HCT116 (cell line): ENCODE measurements at regions not wholly inside any gene's neighbourhood (a gene's known extent, or its start where the extent isn't known, plus 50 kb on each side); places are given as distances from the start of the nearest gene placed in this dataset.

Source experiments
- ATAC-seq: fragments of 200-7000 bp; cut with Tn5 transposase; 2 replicates; pipeline ENCODE4 v1.9.1; 2020; ENCODE audit warnings: mild to moderate bottlenecking, moderate library complexity
- BruUV-seq: library from RNA; stranded (reverse); fragments of 400-500 nt; replicated peaks from 2 replicates; lab custom pipeline; 2021; lab: Mats Ljungman, UMichigan
- CTCF ChIA-PET: fragments of 300-600 bp; sonication (Branson Sonifier 250); formaldehyde crosslinking; loops from one replicate; lab custom pipeline; 2021; ENCODE audit warnings: antibody characterized with exemption; lab: Charles Lee
- POLR2A ChIA-PET: fragments of 300-600, 350-600 bp; sonication (Branson Sonifier 250); formaldehyde crosslinking; loops from one replicate; lab custom pipeline; 2021; ENCODE audit warnings: antibody characterized with exemption; lab: Charles Lee
- RAD21 ChIA-PET, 2 experiments: fragments of 300-600 bp; sonication (Branson Sonifier 250); formaldehyde crosslinking; loops; one replicate each; lab custom pipeline; 2023; ENCODE audit warnings: low total read pairs in 2 of 2; ENCODE audit not compliant: uncharacterized antibody in 2 of 2, unreplicated experiment in 2 of 2, low non-redundant PET in 1 of 2; lab: Charles Lee
- DNase-seq: peaks from one replicate; pipeline ENCODE4 v3.0.0-alpha.2; 2010; ENCODE audit warnings: low read depth, low spot score
- H2AFZ ChIP-seq: fragments of 200-600 bp; shearing (Covaris generic), sonication (generic); 2 replicates; pipeline ENCODE4 v1.6.1; 2017; ENCODE audit warnings: low read depth, mixed run types, mixed read lengths, antibody characterized with exemption, low read length; ENCODE audit not compliant: poor library complexity, severe bottlenecking
- H3K27ac ChIP-seq: 2 replicates; pipeline ENCODE4 v1.5.1; 2012; ENCODE audit warnings: low read depth, low read length
- H3K27me3 ChIP-seq: fragments of 200-600 bp; sonication (generic); 2 replicates; pipeline ENCODE4 v1.6.1; 2016; ENCODE audit warnings: mixed run types, low read length, mixed read lengths; ENCODE audit not compliant: insufficient read depth
- H3K36me3 ChIP-seq, 2 experiments: fragments of 200-500 bp in 1 of 2; fragments of 200-600 bp in 1 of 2; sonication (Bioruptor generic) in 1 of 2; sonication (generic) in 1 of 2; 2 replicates each; pipeline versions ENCODE4 v1.5.1 to v1.6.1; 2014 to 2016; ENCODE audit warnings: low read length in 2 of 2, inconsistent platforms in 1 of 2, mixed read lengths in 1 of 2, mixed run types in 1 of 2; ENCODE audit not compliant: insufficient read depth in 2 of 2, control insufficient read depth in 1 of 2
- H3K4me1 ChIP-seq, 2 experiments: fragments of 200-600 bp in 1 of 2; sonication (generic) in 1 of 2; 2 replicates each; pipeline versions ENCODE4 v1.5.1 to v1.6.1; 2012 to 2017; ENCODE audit warnings: low read length in 2 of 2, inconsistent platforms in 1 of 2, mild to moderate bottlenecking in 1 of 2, mixed read lengths in 1 of 2, mixed run types in 1 of 2, moderate library complexity in 1 of 2; ENCODE audit not compliant: insufficient read depth in 2 of 2, control insufficient read depth in 1 of 2
- H3K4me2 ChIP-seq: fragments of 200-600 bp; sonication (generic); 2 replicates; pipeline ENCODE4 v1.6.1; 2017; ENCODE audit warnings: mixed run types, low read length, mixed read lengths
- H3K4me3 ChIP-seq, 2 experiments: fragments of 200-600 bp in 1 of 2; sonication (generic) in 1 of 2; replicated peaks in 1 of 2; 2 replicates each; pipeline ENCODE4 v1.5.1; 2011 to 2016; ENCODE audit warnings: low read length in 2 of 2, control low read depth in 1 of 2, low read depth in 1 of 2, mild to moderate bottlenecking in 1 of 2, mixed read lengths in 1 of 2, mixed run types in 1 of 2
- H3K79me2 ChIP-seq: fragments of 200-600 bp; sonication (generic); 2 replicates; pipeline ENCODE4 v1.6.1; 2017; ENCODE audit warnings: mild to moderate bottlenecking, mixed run types, low read length, moderate library complexity, mixed read lengths; ENCODE audit not compliant: insufficient read depth
- H3K9ac ChIP-seq: fragments of 200-600 bp; sonication (generic); 2 replicates; pipeline ENCODE4 v1.6.1; 2016; ENCODE audit warnings: low read length, mixed read lengths
- H3K9me2 ChIP-seq: fragments of 200-600 bp; sonication (generic), shearing (Covaris generic); 2 replicates; pipeline ENCODE4 v1.6.1; 2017; ENCODE audit warnings: mixed run types, mild to moderate bottlenecking, moderate library complexity; ENCODE audit not compliant: insufficient read depth
- H3K9me3 ChIP-seq, 2 experiments: fragments of 200-500 bp in 1 of 2; fragments of 200-600 bp in 1 of 2; sonication (Bioruptor generic) in 1 of 2; sonication (generic) in 1 of 2; 2 replicates each; pipeline ENCODE4 v1.6.1; 2014 to 2017; ENCODE audit warnings: low read length in 2 of 2, mixed read lengths in 2 of 2, inconsistent platforms in 1 of 2, low read depth in 1 of 2, mild to moderate bottlenecking in 1 of 2, mixed run types in 1 of 2, moderate library complexity in 1 of 2; ENCODE audit not compliant: control insufficient read depth in 1 of 2, insufficient read depth in 1 of 2
- H4K20me1 ChIP-seq: fragments of 200-600 bp; sonication (generic), shearing (Covaris generic); 2 replicates; pipeline ENCODE4 v1.6.1; 2017; ENCODE audit warnings: mixed run types, mild to moderate bottlenecking, moderate library complexity; ENCODE audit not compliant: insufficient read depth
- CTCF ChIP-seq, 3 experiments: fragments of 200-600 bp in 1 of 3; sonication (generic) in 1 of 3; IDR thresholded peaks in 2 of 3; conservative IDR thresholded peaks in 1 of 3; 2 replicates each; pipeline ENCODE4 v1.5.1; 2012 to 2017; ENCODE audit warnings: low read depth in 2 of 3, low read length in 2 of 3, antibody characterized with exemption in 1 of 3, borderline replicate concordance in 1 of 3, control low read depth in 1 of 3, mild to moderate bottlenecking in 1 of 3, mixed read lengths in 1 of 3, mixed run types in 1 of 3, moderate library complexity in 1 of 3; ENCODE audit not compliant: insufficient read depth in 1 of 3
- ELF1 ChIP-seq: IDR thresholded peaks from 2 replicates; pipeline ENCODE4 v1.6.1; 2012; ENCODE audit warnings: low read depth, borderline replicate concordance
- EZH2phosphoT487 ChIP-seq: fragments of 200-600 bp; IDR thresholded peaks from 2 replicates; pipeline ENCODE4 v1.6.1; 2018; ENCODE audit warnings: antibody characterized with exemption, borderline replicate concordance
- JUND ChIP-seq: IDR thresholded peaks from 2 replicates; pipeline ENCODE4 v1.6.1; 2012
- SP1 ChIP-seq: IDR thresholded peaks from 2 replicates; pipeline ENCODE4 v1.6.1; 2012; ENCODE audit warnings: low read depth
- YY1 ChIP-seq: IDR thresholded peaks from 2 replicates; pipeline ENCODE4 v1.6.1; 2011; ENCODE audit warnings: low read length, low read depth, moderate library complexity, mild to moderate bottlenecking; ENCODE audit not compliant: insufficient replicate concordance; ENCODE audit errors: extremely low read depth
- ZNF274 ChIP-seq: fragments of 200-500 bp; sonication (Bioruptor generic); IDR thresholded peaks from 2 replicates; pipeline ENCODE4 v1.6.1; 2014; ENCODE audit warnings: mild to moderate bottlenecking, low read depth, low read length, inconsistent platforms
- intact Hi-C: fragments of 100-400 bp; cut with micrococcal nuclease; formaldehyde crosslinking; loops from 2 replicates; pipeline ENCODE4 v1.10.0; 2022
- TF ChIP-seq, protein P1 (sequence below): IDR thresholded peaks from 2 replicates; pipeline ENCODE4 v1.6.1; 2012

GRCh38 chr14:27836386-27836785 is 930.2 kb upstream of the FOXG1 start:
- RAD21 ChIA-PET = no interaction called here
- CTCF ChIA-PET = no interaction called here
- no peaks in the 10 kb centered on the region; a peak in 1 of 4 replicates for H3K9me3 ChIP-seq
- H3K79me2 ChIP-seq = no peaks in the 10 kb centered on the region
- POLR2A ChIA-PET = no interaction called here
- no peak overlapping the region for H3K9ac ChIP-seq
- no peaks in the 10 kb centered on the region for H3K4me1 ChIP-seq
- no peak overlapping the region for H3K27ac ChIP-seq
- no peaks in the 10 kb centered on the region for H3K9me2 ChIP-seq
- H2AFZ ChIP-seq = no peak overlapping the region
- intact Hi-C loops = no loop called here
- BruUV-seq = no TSS peak
- H3K4me3 ChIP-seq = no peak overlapping the region
- TF ChIP-seq SP1 (no peak), JUND (no peak), ZNF274 (no peak), YY1 (no peak), ELF1 (no peak), EZH2phosphoT487 (no peak), CTCF (IDR thresholded peaks at IDR 0.05 in 2 of 3, conservative IDR thresholded peaks at IDR 0.05 in 1 of 3; ENCODE audit: borderline replicate concordance in 1 of 3, insufficient read depth in 1 of 3, low read depth in 2 of 3, low read length in 2 of 3) (no peak)
- TF ChIP-seq, protein P1, sequence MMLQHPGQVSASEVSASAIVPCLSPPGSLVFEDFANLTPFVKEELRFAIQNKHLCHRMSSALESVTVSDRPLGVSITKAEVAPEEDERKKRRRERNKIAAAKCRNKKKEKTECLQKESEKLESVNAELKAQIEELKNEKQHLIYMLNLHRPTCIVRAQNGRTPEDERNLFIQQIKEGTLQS = no peak
- H3K36me3 ChIP-seq = no peaks in the 10 kb centered on the region
- H3K27me3 ChIP-seq = no peaks in the 10 kb centered on the region
- no peak for ATAC-seq
- no peak for DNase-seq
- no peaks in the 10 kb centered on the region for H4K20me1 ChIP-seq
- H3K4me2 ChIP-seq = no peak overlapping the region
